ENCODE measurements at regions not wholly inside any gene's neighbourhood (a gene's known extent, or its start where the extent isn't known, plus 50 kb on each side); places are given as distances from the start of the nearest gene placed in this dataset.

GRCh38 chr6:43865086-43865485 lies 95.1 kb downstream of the VEGFA start:
- WGBS (ENCODE audit: low lambda C conversion rate) = 89% methylated on average over 3 of the region's 4 CpGs

More at GRCh38 chr6:43865086-43865485, 95.1 kb downstream of the VEGFA start:
- H3K36me3 ChIP-seq (replicated peaks in 1 of 2; ENCODE audit: control insufficient read depth in 1 of 2, insufficient read depth in 2 of 2, low read length in 1 of 2) = no peaks in the 10 kb centered on the region
- no peak overlapping the region for H3K9ac ChIP-seq
- H3K4me1 ChIP-seq (ENCODE audit: control insufficient read depth in 1 of 2, insufficient read depth in 2 of 2, low read depth in 1 of 2, low read length in 1 of 2) = peaks cover 0 to 19% of the 10 kb centered on the region in 2 experiments; a peak in 2 of 4 replicates
- no peak overlapping the region for H3K4me3 ChIP-seq (ENCODE audit: low read depth in 2 of 2, low read length in 1 of 2)
- no peak overlapping the region for H3K4me2 ChIP-seq
- ChIA-PET CTCF (interaction anchor here (0.6 to 3.1 kb wide), 2 partner anchors 9 to 19 kb away, joined by 4 to 26 read pairs; no protein-coding TSS in a partner anchor), POLR2A (no interaction called here)
- 0 out of 2 replicates have a peak, but pooled peaks cover 17% of the 10 kb centered on the region for H3K27me3 ChIP-seq (ENCODE audit: insufficient read depth)
- H3K27ac ChIP-seq (ENCODE audit: low read depth in 2 of 2, low read length in 1 of 2) = no peak overlapping the region
- TF ChIP-seq, protein P1, sequence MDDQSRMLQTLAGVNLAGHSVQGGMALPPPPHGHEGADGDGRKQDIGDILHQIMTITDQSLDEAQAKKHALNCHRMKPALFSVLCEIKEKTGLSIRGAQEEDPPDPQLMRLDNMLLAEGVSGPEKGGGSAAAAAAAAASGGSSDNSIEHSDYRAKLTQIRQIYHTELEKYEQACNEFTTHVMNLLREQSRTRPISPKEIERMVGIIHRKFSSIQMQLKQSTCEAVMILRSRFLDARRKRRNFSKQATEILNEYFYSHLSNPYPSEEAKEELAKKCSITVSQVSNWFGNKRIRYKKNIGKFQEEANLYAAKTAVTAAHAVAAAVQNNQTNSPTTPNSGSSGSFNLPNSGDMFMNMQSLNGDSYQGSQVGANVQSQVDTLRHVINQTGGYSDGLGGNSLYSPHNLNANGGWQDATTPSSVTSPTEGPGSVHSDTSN (IDR thresholded peaks at IDR 0.05) = no peak
- TF ChIP-seq, protein P2, sequence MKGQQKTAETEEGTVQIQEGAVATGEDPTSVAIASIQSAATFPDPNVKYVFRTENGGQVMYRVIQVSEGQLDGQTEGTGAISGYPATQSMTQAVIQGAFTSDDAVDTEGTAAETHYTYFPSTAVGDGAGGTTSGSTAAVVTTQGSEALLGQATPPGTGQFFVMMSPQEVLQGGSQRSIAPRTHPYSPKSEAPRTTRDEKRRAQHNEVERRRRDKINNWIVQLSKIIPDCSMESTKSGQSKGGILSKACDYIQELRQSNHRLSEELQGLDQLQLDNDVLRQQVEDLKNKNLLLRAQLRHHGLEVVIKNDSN (IDR thresholded peaks at IDR 0.05; ENCODE audit: borderline replicate concordance, low read depth) = no peak
- TF ChIP-seq FOXJ3 (CRISPR knock-in tag; IDR thresholded peaks at IDR 0.05) = no peak
- TF ChIP-seq, protein P3, sequence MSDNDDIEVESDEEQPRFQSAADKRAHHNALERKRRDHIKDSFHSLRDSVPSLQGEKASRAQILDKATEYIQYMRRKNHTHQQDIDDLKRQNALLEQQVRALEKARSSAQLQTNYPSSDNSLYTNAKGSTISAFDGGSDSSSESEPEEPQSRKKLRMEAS (IDR thresholded peaks at IDR 0.05; ENCODE audit: low read depth) = no peak
- TF ChIP-seq EP300 (IDR thresholded peaks at IDR 0.05; ENCODE audit: borderline replicate concordance in 1 of 2, low read depth in 1 of 2, low read length in 1 of 2) = no peak
- TF ChIP-seq, protein P4, sequence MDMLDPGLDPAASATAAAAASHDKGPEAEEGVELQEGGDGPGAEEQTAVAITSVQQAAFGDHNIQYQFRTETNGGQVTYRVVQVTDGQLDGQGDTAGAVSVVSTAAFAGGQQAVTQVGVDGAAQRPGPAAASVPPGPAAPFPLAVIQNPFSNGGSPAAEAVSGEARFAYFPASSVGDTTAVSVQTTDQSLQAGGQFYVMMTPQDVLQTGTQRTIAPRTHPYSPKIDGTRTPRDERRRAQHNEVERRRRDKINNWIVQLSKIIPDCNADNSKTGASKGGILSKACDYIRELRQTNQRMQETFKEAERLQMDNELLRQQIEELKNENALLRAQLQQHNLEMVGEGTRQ (IDR thresholded peaks at IDR 0.05; ENCODE audit: borderline replicate concordance, low read depth, low read length) = no peak
- TF ChIP-seq IRF3 (IDR thresholded peaks at IDR 0.05; ENCODE audit: low read depth, low read length) = no peak
- TF ChIP-seq GABPA (IDR thresholded peaks at IDR 0.05; ENCODE audit: low read depth) = no peak
- TF ChIP-seq EZH2phosphoT487 (IDR thresholded peaks at IDR 0.05; ENCODE audit: borderline replicate concordance, low read depth) = no peak
- TF ChIP-seq, protein P5, sequence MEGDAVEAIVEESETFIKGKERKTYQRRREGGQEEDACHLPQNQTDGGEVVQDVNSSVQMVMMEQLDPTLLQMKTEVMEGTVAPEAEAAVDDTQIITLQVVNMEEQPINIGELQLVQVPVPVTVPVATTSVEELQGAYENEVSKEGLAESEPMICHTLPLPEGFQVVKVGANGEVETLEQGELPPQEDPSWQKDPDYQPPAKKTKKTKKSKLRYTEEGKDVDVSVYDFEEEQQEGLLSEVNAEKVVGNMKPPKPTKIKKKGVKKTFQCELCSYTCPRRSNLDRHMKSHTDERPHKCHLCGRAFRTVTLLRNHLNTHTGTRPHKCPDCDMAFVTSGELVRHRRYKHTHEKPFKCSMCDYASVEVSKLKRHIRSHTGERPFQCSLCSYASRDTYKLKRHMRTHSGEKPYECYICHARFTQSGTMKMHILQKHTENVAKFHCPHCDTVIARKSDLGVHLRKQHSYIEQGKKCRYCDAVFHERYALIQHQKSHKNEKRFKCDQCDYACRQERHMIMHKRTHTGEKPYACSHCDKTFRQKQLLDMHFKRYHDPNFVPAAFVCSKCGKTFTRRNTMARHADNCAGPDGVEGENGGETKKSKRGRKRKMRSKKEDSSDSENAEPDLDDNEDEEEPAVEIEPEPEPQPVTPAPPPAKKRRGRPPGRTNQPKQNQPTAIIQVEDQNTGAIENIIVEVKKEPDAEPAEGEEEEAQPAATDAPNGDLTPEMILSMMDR (IDR thresholded peaks at IDR 0.05) = no peak
- TF ChIP-seq ZBTB33 (IDR thresholded peaks at IDR 0.05; ENCODE audit: borderline replicate concordance, low read depth) = no peak
- TF ChIP-seq TAF1 (IDR thresholded peaks at IDR 0.05; ENCODE audit: borderline replicate concordance, low read depth, low read length) = no peak
- no peak for TF ChIP-seq SIN3A (IDR thresholded peaks at IDR 0.05; ENCODE audit: borderline replicate concordance, low read depth, low read length)
- TF ChIP-seq FOXM1 (IDR thresholded peaks at IDR 0.05; ENCODE audit: low read depth) = no peak
- TF ChIP-seq GATA2 (CRISPR knock-in tag; IDR thresholded peaks at IDR 0.05) = no peak
- no peak for TF ChIP-seq SMC3 (IDR thresholded peaks at IDR 0.05; ENCODE audit: low read depth, low read length)
- TF ChIP-seq JUND (IDR thresholded peaks at IDR 0.05) = no peak
- TF ChIP-seq RAD21 (IDR thresholded peaks at IDR 0.05; ENCODE audit: low read length) = no peak
- TF ChIP-seq RXRA (IDR thresholded peaks at IDR 0.05; ENCODE audit: borderline replicate concordance, low read depth) = no peak
- no peaks in the 10 kb centered on the region for H3K9me3 ChIP-seq
- no peaks in the 10 kb centered on the region for H3F3A ChIP-seq (replicated peaks; ENCODE audit: insufficient read depth)
- H3K9me2 ChIP-seq = no peaks in the 10 kb centered on the region
- DNase-seq = no peak
- no peaks in the 10 kb centered on the region for H4K20me1 ChIP-seq (ENCODE audit: insufficient read depth)
- H3K79me2 ChIP-seq (ENCODE audit: insufficient read depth) = no peaks in the 10 kb centered on the region
- no peak overlapping the region for H2AFZ ChIP-seq (ENCODE audit: low read depth)

All from SK-N-SH (cell line).